SK-N-SH (cell line): ENCODE measurements at regions not wholly inside any gene's neighbourhood (a gene's known extent, or its start where the extent isn't known, plus 50 kb on each side); places are given as distances from the start of the nearest gene placed in this dataset.

ENCODE experiments used
- CTCF ChIA-PET: fragments of 300-600, 350-600 bp; formaldehyde crosslinking; extraction: SDS; loops from one replicate; lab custom pipeline; 2021; lab: Yijun Ruan, JAX
- POLR2A ChIA-PET: fragments of 350-600 bp; sonication (Branson Sonifier 250); formaldehyde crosslinking; extraction: SDS; loops from one replicate; lab custom pipeline; 2020; ENCODE audit warnings: antibody characterized with exemption, inconsistent platforms; lab: Yijun Ruan, JAX
- DNase-seq: peaks from one replicate; pipeline ENCODE4 v3.0.0; 2012
- H2AFZ ChIP-seq: fragments of 200-600 bp; sonication (generic); 2 replicates; pipeline ENCODE4 v1.8.1; 2016; ENCODE audit warnings: antibody characterized with exemption, mild to moderate bottlenecking, low read depth
- H3F3A ChIP-seq: fragments of 200-600 bp; sonication (generic); replicated peaks from 2 replicates; pipeline ENCODE3; 2016; ENCODE audit warnings: antibody characterized with exemption, mild to moderate bottlenecking; ENCODE audit not compliant: insufficient read depth
- H3K27ac ChIP-seq, 2 experiments: fragments of 200-500 bp in 1 of 2; fragments of 200-600 bp in 1 of 2; sonication (Bioruptor generic) in 1 of 2; sonication (generic), shearing (Covaris generic) in 1 of 2; 2 replicates each; pipeline versions ENCODE4 v1.5.1 to v1.6.1; 2014 to 2016; ENCODE audit warnings: low read depth in 2 of 2, inconsistent platforms in 1 of 2, low read length in 1 of 2, mild to moderate bottlenecking in 1 of 2, mixed read lengths in 1 of 2
- H3K27me3 ChIP-seq: fragments of 200-600 bp; sonication (generic), shearing (Covaris generic); 2 replicates; pipeline ENCODE4 v1.6.1; 2016; ENCODE audit warnings: mixed run types; ENCODE audit not compliant: insufficient read depth
- H3K36me3 ChIP-seq, 2 experiments: fragments of 200-500 bp in 1 of 2; fragments of 200-600 bp in 1 of 2; sonication (Bioruptor generic) in 1 of 2; sonication (generic) in 1 of 2; replicated peaks in 1 of 2; 2 replicates each; pipeline versions ENCODE3 to v1.5.1; 2014 to 2016; ENCODE audit warnings: low read length in 1 of 2, mild to moderate bottlenecking in 1 of 2; ENCODE audit not compliant: insufficient read depth in 2 of 2, control insufficient read depth in 1 of 2
- H3K4me1 ChIP-seq, 2 experiments: fragments of 200-500 bp in 1 of 2; fragments of 200-600 bp in 1 of 2; sonication (Bioruptor generic) in 1 of 2; sonication (generic), shearing (Covaris generic) in 1 of 2; 2 replicates each; pipeline versions ENCODE4 v1.5.1 to v1.6.1; 2014 to 2016; ENCODE audit warnings: low read depth in 1 of 2, low read length in 1 of 2, mixed run types in 1 of 2; ENCODE audit not compliant: insufficient read depth in 2 of 2, control insufficient read depth in 1 of 2
- H3K4me2 ChIP-seq: fragments of 200-600 bp; sonication (generic), shearing (Covaris generic); 2 replicates; pipeline ENCODE4 v1.6.1; 2017; ENCODE audit warnings: mixed run types
- H3K4me3 ChIP-seq, 2 experiments: fragments of 200-500 bp in 1 of 2; fragments of 200-600 bp in 1 of 2; sonication (Bioruptor generic) in 1 of 2; sonication (generic), shearing (Covaris generic) in 1 of 2; 2 replicates each; pipeline versions ENCODE4 v1.5.1 to v1.8.1; 2014 to 2016; ENCODE audit warnings: low read depth in 2 of 2, inconsistent platforms in 1 of 2, low read length in 1 of 2, mild to moderate bottlenecking in 1 of 2, mixed read lengths in 1 of 2, moderate library complexity in 1 of 2
- H3K79me2 ChIP-seq: fragments of 200-600 bp; sonication (generic); 2 replicates; pipeline ENCODE4 v1.8.1; 2017; ENCODE audit warnings: mild to moderate bottlenecking; ENCODE audit not compliant: insufficient read depth
- H3K9ac ChIP-seq: fragments of 200-600 bp; sonication (generic); 2 replicates; pipeline ENCODE4 v1.6.1; 2017; ENCODE audit warnings: mixed run types
- H3K9me2 ChIP-seq: fragments of 200-600 bp; sonication (generic); 2 replicates; pipeline ENCODE4 v1.6.1; 2017; ENCODE audit warnings: mixed run types
- H3K9me3 ChIP-seq: fragments of 200-600 bp; sonication (generic); 2 replicates; pipeline ENCODE4 v1.6.1; 2017; ENCODE audit warnings: mixed run types, mild to moderate bottlenecking, moderate library complexity
- H4K20me1 ChIP-seq: fragments of 200-600 bp; sonication (generic); 2 replicates; pipeline ENCODE4 v1.6.1; 2017; ENCODE audit warnings: mild to moderate bottlenecking, mixed run types; ENCODE audit not compliant: insufficient read depth
- EP300 ChIP-seq, 2 experiments: IDR thresholded peaks; 2 replicates each; pipeline versions ENCODE4 v1.4.0 to v1.6.1; 2012; ENCODE audit warnings: borderline replicate concordance in 1 of 2, low read depth in 1 of 2, low read length in 1 of 2
- FOSL2 ChIP-seq: IDR thresholded peaks from 2 replicates; pipeline ENCODE4 v1.4.0; 2012; ENCODE audit warnings: low read depth, mild to moderate bottlenecking, moderate library complexity, borderline replicate concordance
- GATA2 ChIP-seq: sonication (generic); formaldehyde crosslinking; IDR thresholded peaks from 2 replicates; pipeline ENCODE4 v1.5.0; 2020; ENCODE audit warnings: mild to moderate bottlenecking, missing genetic modification reagents
- RCOR1 ChIP-seq: fragments of 150-350 bp; IDR thresholded peaks from 2 replicates; pipeline ENCODE4 v1.6.1; 2017; ENCODE audit warnings: antibody characterized with exemption, low read length
- SIN3A ChIP-seq: IDR thresholded peaks from 2 replicates; pipeline ENCODE4 v1.6.1; 2012; ENCODE audit warnings: low read depth, mild to moderate bottlenecking, low read length, moderate library complexity, borderline replicate concordance
- SMC3 ChIP-seq: IDR thresholded peaks from 2 replicates; pipeline ENCODE4 v1.6.1; 2012; ENCODE audit warnings: low read depth, low read length, improper control_type of control experiment
- TEAD4 ChIP-seq: IDR thresholded peaks from 2 replicates; pipeline ENCODE4 v1.4.0; 2012; ENCODE audit warnings: mild to moderate bottlenecking, borderline replicate concordance; ENCODE audit not compliant: insufficient read depth
- WGBS: methylation state at CpG from one replicate; pipeline ENCODE4 v1.1.6; 2017; ENCODE audit warnings: low lambda C conversion rate; 5-methylcytosine and 5-hydroxymethylcytosine counted together
- TF ChIP-seq, protein P1 (sequence below): fragments of 200-600 bp; sonication (generic); IDR thresholded peaks from 2 replicates; pipeline ENCODE4 v1.6.1; 2017; ENCODE audit warnings: antibody characterized with exemption, mild to moderate bottlenecking, moderate library complexity
- TF ChIP-seq, protein P2 (sequence below): fragments of 150-350 bp; IDR thresholded peaks from 2 replicates; pipeline ENCODE4 v1.6.1; 2017; ENCODE audit warnings: antibody characterized with exemption, low read length, low read depth, borderline replicate concordance
- TF ChIP-seq, protein P3 (sequence below): fragments of 150-350 bp; IDR thresholded peaks from 2 replicates; pipeline ENCODE4 v1.6.1; 2016; ENCODE audit warnings: mild to moderate bottlenecking, low read depth, low read length
- TF ChIP-seq, protein P4 (sequence below): IDR thresholded peaks from 2 replicates; pipeline ENCODE4; 2012
- TF ChIP-seq, protein P5 (sequence below): IDR thresholded peaks from 2 replicates; pipeline ENCODE4 v1.4.0; 2012; ENCODE audit warnings: low read depth
- TF ChIP-seq, protein P6 (sequence below): IDR thresholded peaks from 2 replicates; pipeline ENCODE4 v1.6.1; 2012; ENCODE audit warnings: mild to moderate bottlenecking, low read depth, low read length, moderate library complexity

DNA sequence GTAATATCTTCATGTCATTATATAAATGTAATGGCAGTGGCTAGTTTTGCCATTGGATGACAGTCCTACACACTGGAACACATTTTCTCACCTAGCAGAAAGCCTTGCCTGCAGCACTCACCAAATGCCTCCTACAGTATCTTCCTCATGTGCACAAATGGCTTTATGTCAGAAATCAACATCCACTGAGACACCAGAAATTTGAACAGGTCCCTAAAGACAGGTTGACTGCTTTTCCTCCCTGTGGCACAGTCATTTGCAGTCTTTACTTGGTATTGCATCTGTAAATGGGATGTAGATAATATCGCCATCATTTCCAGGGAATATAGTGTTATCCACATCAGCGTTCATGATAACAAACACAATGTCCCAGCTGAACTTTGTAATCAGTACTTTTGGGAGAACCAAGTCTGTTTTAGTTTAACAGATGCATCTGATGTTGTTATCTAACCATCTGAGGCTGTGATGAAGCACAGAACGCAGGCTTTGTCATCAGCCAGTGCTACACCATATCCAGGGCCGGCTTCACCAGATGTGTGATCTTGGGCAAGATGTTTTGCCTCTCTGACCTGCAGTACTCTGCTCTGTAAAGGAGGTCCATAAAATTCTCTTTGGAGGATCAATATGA is 83.9 kb upstream of the TAS2R1 start (continued):
- TF ChIP-seq, protein P1, sequence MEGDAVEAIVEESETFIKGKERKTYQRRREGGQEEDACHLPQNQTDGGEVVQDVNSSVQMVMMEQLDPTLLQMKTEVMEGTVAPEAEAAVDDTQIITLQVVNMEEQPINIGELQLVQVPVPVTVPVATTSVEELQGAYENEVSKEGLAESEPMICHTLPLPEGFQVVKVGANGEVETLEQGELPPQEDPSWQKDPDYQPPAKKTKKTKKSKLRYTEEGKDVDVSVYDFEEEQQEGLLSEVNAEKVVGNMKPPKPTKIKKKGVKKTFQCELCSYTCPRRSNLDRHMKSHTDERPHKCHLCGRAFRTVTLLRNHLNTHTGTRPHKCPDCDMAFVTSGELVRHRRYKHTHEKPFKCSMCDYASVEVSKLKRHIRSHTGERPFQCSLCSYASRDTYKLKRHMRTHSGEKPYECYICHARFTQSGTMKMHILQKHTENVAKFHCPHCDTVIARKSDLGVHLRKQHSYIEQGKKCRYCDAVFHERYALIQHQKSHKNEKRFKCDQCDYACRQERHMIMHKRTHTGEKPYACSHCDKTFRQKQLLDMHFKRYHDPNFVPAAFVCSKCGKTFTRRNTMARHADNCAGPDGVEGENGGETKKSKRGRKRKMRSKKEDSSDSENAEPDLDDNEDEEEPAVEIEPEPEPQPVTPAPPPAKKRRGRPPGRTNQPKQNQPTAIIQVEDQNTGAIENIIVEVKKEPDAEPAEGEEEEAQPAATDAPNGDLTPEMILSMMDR: no peak
- TF ChIP-seq EP300 (IDR thresholded peaks at IDR 0.05; ENCODE audit: borderline replicate concordance in 1 of 2, low read depth in 1 of 2, low read length in 1 of 2) (peak in 1 of 2 experiments; percentile 99; a peak in 2 of 4 replicates), SIN3A (no peak)
- TF ChIP-seq, protein P2, sequence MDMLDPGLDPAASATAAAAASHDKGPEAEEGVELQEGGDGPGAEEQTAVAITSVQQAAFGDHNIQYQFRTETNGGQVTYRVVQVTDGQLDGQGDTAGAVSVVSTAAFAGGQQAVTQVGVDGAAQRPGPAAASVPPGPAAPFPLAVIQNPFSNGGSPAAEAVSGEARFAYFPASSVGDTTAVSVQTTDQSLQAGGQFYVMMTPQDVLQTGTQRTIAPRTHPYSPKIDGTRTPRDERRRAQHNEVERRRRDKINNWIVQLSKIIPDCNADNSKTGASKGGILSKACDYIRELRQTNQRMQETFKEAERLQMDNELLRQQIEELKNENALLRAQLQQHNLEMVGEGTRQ: no peak
- TF ChIP-seq, protein P3, sequence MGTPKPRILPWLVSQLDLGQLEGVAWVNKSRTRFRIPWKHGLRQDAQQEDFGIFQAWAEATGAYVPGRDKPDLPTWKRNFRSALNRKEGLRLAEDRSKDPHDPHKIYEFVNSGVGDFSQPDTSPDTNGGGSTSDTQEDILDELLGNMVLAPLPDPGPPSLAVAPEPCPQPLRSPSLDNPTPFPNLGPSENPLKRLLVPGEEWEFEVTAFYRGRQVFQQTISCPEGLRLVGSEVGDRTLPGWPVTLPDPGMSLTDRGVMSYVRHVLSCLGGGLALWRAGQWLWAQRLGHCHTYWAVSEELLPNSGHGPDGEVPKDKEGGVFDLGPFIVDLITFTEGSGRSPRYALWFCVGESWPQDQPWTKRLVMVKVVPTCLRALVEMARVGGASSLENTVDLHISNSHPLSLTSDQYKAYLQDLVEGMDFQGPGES: no peak

DNA sequence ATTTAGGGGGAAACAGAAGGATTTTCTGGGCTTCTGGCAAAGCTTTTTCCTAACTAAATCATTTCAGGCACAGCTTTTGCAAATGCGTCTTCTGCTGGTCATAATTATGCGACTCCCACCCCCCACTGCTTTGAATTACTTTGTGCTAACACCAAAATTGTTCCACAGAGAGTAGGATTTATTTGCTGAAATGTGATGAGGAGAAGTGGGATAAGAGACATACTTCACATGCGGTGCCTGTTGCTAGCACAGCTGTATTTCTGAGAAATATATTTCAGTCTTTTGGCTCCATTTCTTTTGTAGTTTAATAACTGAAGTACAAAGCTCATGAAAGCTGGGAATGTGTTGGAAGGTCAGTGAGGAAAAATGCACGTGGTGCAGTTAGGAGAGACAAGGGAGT is 83.2 kb upstream of the TAS2R1 start:
- Histone ChIP-seq H3K4me1 (peaks cover 0 to 28% of the 10 kb centered on the region in 2 experiments; a peak in 2 of 4 replicates), H3K79me2 (no peaks in the 10 kb centered on the region), H3K4me3 (no peak overlapping the region), H3K9ac (no peak overlapping the region), H3K27ac (peak overlapping the region in 1 of 2 experiments; percentile 92; a peak in 2 of 4 replicates), H3K27me3 (no peaks in the 10 kb centered on the region)
- POLR2A ChIA-PET: no interaction called here
- TF ChIP-seq, protein P4, sequence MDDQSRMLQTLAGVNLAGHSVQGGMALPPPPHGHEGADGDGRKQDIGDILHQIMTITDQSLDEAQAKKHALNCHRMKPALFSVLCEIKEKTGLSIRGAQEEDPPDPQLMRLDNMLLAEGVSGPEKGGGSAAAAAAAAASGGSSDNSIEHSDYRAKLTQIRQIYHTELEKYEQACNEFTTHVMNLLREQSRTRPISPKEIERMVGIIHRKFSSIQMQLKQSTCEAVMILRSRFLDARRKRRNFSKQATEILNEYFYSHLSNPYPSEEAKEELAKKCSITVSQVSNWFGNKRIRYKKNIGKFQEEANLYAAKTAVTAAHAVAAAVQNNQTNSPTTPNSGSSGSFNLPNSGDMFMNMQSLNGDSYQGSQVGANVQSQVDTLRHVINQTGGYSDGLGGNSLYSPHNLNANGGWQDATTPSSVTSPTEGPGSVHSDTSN: no peak
- TF ChIP-seq, all 33 proteins: peak for 0
- no peaks in the 10 kb centered on the region for H3K9me3 ChIP-seq
- WGBS: 25% methylated on average over 4 of the region's 4 CpGs
- no peak overlapping the region for H2AFZ ChIP-seq
- H3K4me2 ChIP-seq: no peak overlapping the region
- no peaks in the 10 kb centered on the region for H4K20me1 ChIP-seq
- DNase-seq: no peak
- H3K36me3 ChIP-seq: no peaks in the 10 kb centered on the region
- CTCF ChIA-PET: interaction anchor here (1.1 to 2.5 kb wide), 3 partner anchors 169 to 520 kb away, joined by 3 to 7 read pairs (median 4); no protein-coding TSS in a partner anchor
- no peaks in the 10 kb centered on the region for H3K9me2 ChIP-seq
- no peaks in the 10 kb centered on the region for H3F3A ChIP-seq

DNA sequence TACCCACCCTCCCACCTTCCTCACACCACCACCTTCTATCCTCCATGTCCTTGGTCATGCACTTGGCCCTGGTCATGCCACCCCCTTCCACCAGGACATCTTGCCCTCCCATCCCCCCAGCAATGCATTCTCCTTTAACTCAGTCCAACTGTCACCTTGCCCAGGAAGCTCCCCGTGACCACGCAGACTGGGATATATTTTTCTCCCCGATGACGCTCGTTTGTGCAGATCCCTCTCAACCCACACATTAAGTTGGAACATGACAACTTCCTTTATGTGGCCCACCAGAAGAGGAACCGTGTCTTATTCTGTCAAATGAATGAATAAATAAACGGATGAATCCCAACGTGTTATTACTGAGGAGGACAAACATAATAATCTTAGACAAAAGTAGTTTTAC is 82.8 kb upstream of the TAS2R1 start:
- Histone ChIP-seq H3K9me3 (no peaks in the 10 kb centered on the region), H4K20me1 (no peaks in the 10 kb centered on the region), H3F3A (no peaks in the 10 kb centered on the region), H3K4me2 (no peak overlapping the region), H3K27ac (peak overlapping the region in 1 of 2 experiments; percentile 92; a peak in 2 of 4 replicates), H3K27me3 (no peaks in the 10 kb centered on the region), H3K9ac (no peak overlapping the region), H3K4me1 (peaks cover 0 to 28% of the 10 kb centered on the region in 2 experiments; a peak in 2 of 4 replicates), H3K36me3 (no peaks in the 10 kb centered on the region), H2AFZ (no peak overlapping the region), H3K79me2 (no peaks in the 10 kb centered on the region), H3K4me3 (no peak overlapping the region), H3K9me2 (no peaks in the 10 kb centered on the region)
- CTCF ChIA-PET: interaction anchor here (1.1 to 1.3 kb wide), 2 partner anchors 169 to 317 kb away, joined by 3 to 4 read pairs; no protein-coding TSS in a partner anchor
- POLR2A ChIA-PET: no interaction called here
- 57% methylated on average over 8 of the region's 8 CpGs for WGBS
- no peak for DNase-seq
- TF ChIP-seq TEAD4: no peak
- TF ChIP-seq, protein P5, sequence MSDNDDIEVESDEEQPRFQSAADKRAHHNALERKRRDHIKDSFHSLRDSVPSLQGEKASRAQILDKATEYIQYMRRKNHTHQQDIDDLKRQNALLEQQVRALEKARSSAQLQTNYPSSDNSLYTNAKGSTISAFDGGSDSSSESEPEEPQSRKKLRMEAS: no peak
- no peak for TF ChIP-seq GATA2 (CRISPR knock-in tag)
- TF ChIP-seq SMC3: no peak
- no peak for TF ChIP-seq RCOR1
- TF ChIP-seq EP300 (IDR thresholded peaks at IDR 0.05; ENCODE audit: borderline replicate concordance in 1 of 2, low read depth in 1 of 2, low read length in 1 of 2): no peak
- TF ChIP-seq, protein P6, sequence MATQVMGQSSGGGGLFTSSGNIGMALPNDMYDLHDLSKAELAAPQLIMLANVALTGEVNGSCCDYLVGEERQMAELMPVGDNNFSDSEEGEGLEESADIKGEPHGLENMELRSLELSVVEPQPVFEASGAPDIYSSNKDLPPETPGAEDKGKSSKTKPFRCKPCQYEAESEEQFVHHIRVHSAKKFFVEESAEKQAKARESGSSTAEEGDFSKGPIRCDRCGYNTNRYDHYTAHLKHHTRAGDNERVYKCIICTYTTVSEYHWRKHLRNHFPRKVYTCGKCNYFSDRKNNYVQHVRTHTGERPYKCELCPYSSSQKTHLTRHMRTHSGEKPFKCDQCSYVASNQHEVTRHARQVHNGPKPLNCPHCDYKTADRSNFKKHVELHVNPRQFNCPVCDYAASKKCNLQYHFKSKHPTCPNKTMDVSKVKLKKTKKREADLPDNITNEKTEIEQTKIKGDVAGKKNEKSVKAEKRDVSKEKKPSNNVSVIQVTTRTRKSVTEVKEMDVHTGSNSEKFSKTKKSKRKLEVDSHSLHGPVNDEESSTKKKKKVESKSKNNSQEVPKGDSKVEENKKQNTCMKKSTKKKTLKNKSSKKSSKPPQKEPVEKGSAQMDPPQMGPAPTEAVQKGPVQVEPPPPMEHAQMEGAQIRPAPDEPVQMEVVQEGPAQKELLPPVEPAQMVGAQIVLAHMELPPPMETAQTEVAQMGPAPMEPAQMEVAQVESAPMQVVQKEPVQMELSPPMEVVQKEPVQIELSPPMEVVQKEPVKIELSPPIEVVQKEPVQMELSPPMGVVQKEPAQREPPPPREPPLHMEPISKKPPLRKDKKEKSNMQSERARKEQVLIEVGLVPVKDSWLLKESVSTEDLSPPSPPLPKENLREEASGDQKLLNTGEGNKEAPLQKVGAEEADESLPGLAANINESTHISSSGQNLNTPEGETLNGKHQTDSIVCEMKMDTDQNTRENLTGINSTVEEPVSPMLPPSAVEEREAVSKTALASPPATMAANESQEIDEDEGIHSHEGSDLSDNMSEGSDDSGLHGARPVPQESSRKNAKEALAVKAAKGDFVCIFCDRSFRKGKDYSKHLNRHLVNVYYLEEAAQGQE: no peak
- no peak for TF ChIP-seq FOSL2
